ENCODE measurements at regions not wholly inside any gene's neighbourhood (a gene's known extent, or its start where the extent isn't known, plus 50 kb on each side); places are given as distances from the start of the nearest gene placed in this dataset.

DNA sequence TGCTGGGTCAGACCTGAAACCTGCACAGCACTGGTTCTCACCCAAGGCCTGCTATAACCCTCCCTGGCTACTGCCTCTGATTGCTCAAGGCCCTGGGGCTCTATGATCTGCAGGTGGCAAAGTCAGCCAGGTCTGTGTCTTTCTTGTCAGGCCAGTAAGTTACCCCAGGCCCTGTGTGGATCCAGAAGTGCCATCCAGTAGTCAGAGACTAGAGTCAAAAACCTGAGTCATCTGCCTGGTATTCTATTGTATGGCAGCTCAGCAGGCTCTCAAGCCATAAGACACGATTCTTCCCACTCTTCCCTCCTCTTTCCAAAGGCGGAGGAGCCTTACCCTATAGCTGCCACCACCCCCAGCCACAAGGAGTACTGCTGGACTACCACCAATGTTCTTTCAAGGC is 593.0 kb downstream of the FRK start:
- Histone ChIP-seq H3K27ac (ENCODE audit: low read depth, low read length) (no peak overlapping the region), H3K9ac (ENCODE audit: low read length) (no peak overlapping the region), H3K36me3 (ENCODE audit: insufficient read depth, low read length) (no peaks in the 10 kb centered on the region), H3K4me2 (ENCODE audit: low read length) (no peak overlapping the region), H3K4me3 (ENCODE audit: insufficient read depth, low read depth, low read length) (no peak overlapping the region), H3K4me1 (ENCODE audit: insufficient read depth, low read length) (no peaks in the 10 kb centered on the region), H3K79me2 (ENCODE audit: insufficient read depth, low read length) (no peaks in the 10 kb centered on the region), H3K27me3 (ENCODE audit: insufficient read depth, low read length) (no peaks in the 10 kb centered on the region), H3K9me3 (ENCODE audit: insufficient read depth, low read depth, low read length) (no peaks in the 10 kb centered on the region), H2AFZ (ENCODE audit: low read depth, low read length) (no peak overlapping the region), H4K20me1 (ENCODE audit: insufficient read depth, low read length) (no peaks in the 10 kb centered on the region)
- DNase-seq (ENCODE audit: low read depth) (no peak), FAIRE-seq (no peak)
- TF ChIP-seq EZH2 (IDR thresholded peaks at IDR 0.05; ENCODE audit: insufficient read depth, low read length) (no peak), CTCF (IDR thresholded peaks at IDR 0.05; ENCODE audit: insufficient read depth, low read depth, low read length) (no peak)
- Mint-ChIP-seq H3K36me3 (ENCODE audit: low read depth, unreplicated experiment) (no peaks in the 10 kb centered on the region), H3K4me3 (ENCODE audit: unreplicated experiment) (no peak overlapping the region), H3K27me3 (ENCODE audit: low read depth, unreplicated experiment) (no peaks in the 10 kb centered on the region), H3K27ac (ENCODE audit: unreplicated experiment) (no peak overlapping the region), H3K4me1 (ENCODE audit: low read depth, unreplicated experiment) (peaks cover 1% of the 10 kb centered on the region), H3K9me3 (ENCODE audit: unreplicated experiment) (peaks cover 6% of the 10 kb centered on the region)

GRCh38 chr6:115460913-115461312 is 599.8 kb downstream of the FRK start:
- no peaks in the 10 kb centered on the region for H3K36me3 ChIP-seq (ENCODE audit: insufficient read depth, low read length)
- Mint-ChIP-seq H3K27ac (ENCODE audit: unreplicated experiment) (no peak overlapping the region), H3K4me3 (ENCODE audit: unreplicated experiment) (no peak overlapping the region), H3K27me3 (ENCODE audit: low read depth, unreplicated experiment) (no peaks in the 10 kb centered on the region), H3K4me1 (ENCODE audit: low read depth, unreplicated experiment) (no peaks in the 10 kb centered on the region), H3K9me3 (ENCODE audit: unreplicated experiment) (no peaks in the 10 kb centered on the region), H3K36me3 (ENCODE audit: low read depth, unreplicated experiment) (no peaks in the 10 kb centered on the region)
- H3K27ac ChIP-seq (ENCODE audit: low read depth, low read length), result no peak overlapping the region
- no peaks in the 10 kb centered on the region for H3K79me2 ChIP-seq (ENCODE audit: insufficient read depth, low read length)
- no peak overlapping the region for H3K4me3 ChIP-seq (ENCODE audit: insufficient read depth, low read depth, low read length)
- TF ChIP-seq EZH2 (IDR thresholded peaks at IDR 0.05; ENCODE audit: insufficient read depth, low read length) (no peak), CTCF (IDR thresholded peaks at IDR 0.05; ENCODE audit: insufficient read depth, low read depth, low read length) (no peak)
- H3K27me3 ChIP-seq (ENCODE audit: insufficient read depth, low read length), result no peaks in the 10 kb centered on the region
- H3K4me1 ChIP-seq (ENCODE audit: insufficient read depth, low read length), result no peaks in the 10 kb centered on the region
- no peak overlapping the region for H3K9ac ChIP-seq (ENCODE audit: low read length)
- DNase-seq (ENCODE audit: low read depth) (no peak), FAIRE-seq (no peak)
- H3K4me2 ChIP-seq (ENCODE audit: low read length), result no peak overlapping the region
- no peaks in the 10 kb centered on the region for H3K9me3 ChIP-seq (ENCODE audit: insufficient read depth, low read depth, low read length)
- no peak overlapping the region for H2AFZ ChIP-seq (ENCODE audit: low read depth, low read length)
- no peaks in the 10 kb centered on the region for H4K20me1 ChIP-seq (ENCODE audit: insufficient read depth, low read length)

GRCh38 chr6:115456848-115457247 is 603.8 kb downstream of the FRK start:
- no peak for DNase-seq (ENCODE audit: low read depth)
- H2AFZ ChIP-seq (ENCODE audit: low read depth, low read length), result no peak overlapping the region
- H3K4me3 ChIP-seq (ENCODE audit: insufficient read depth, low read depth, low read length), result no peak overlapping the region
- Mint-ChIP-seq H3K4me1 (ENCODE audit: low read depth, unreplicated experiment) (no peaks in the 10 kb centered on the region), H3K36me3 (ENCODE audit: low read depth, unreplicated experiment) (no peaks in the 10 kb centered on the region), H3K27me3 (ENCODE audit: low read depth, unreplicated experiment) (no peaks in the 10 kb centered on the region), H3K9me3 (ENCODE audit: unreplicated experiment) (no peaks in the 10 kb centered on the region), H3K27ac (ENCODE audit: unreplicated experiment) (no peak overlapping the region), H3K4me3 (ENCODE audit: unreplicated experiment) (no peak overlapping the region)
- no peak overlapping the region for H3K4me2 ChIP-seq (ENCODE audit: low read length)
- no peaks in the 10 kb centered on the region for H3K27me3 ChIP-seq (ENCODE audit: insufficient read depth, low read length)
- no peaks in the 10 kb centered on the region for H3K4me1 ChIP-seq (ENCODE audit: insufficient read depth, low read length)
- TF ChIP-seq EZH2 (IDR thresholded peaks at IDR 0.05; ENCODE audit: insufficient read depth, low read length) (no peak), CTCF (IDR thresholded peaks at IDR 0.05; ENCODE audit: insufficient read depth, low read depth, low read length) (no peak)
- no peak overlapping the region for H3K27ac ChIP-seq (ENCODE audit: low read depth, low read length)
- no peaks in the 10 kb centered on the region for H3K36me3 ChIP-seq (ENCODE audit: insufficient read depth, low read length)
- no peak overlapping the region for H3K9ac ChIP-seq (ENCODE audit: low read length)
- no peaks in the 10 kb centered on the region for H3K9me3 ChIP-seq (ENCODE audit: insufficient read depth, low read depth, low read length)
- no peaks in the 10 kb centered on the region for H4K20me1 ChIP-seq (ENCODE audit: insufficient read depth, low read length)
- FAIRE-seq, result no peak
- no peaks in the 10 kb centered on the region for H3K79me2 ChIP-seq (ENCODE audit: insufficient read depth, low read length)

Data from astrocyte (in vitro differentiated cells and primary cell).